HepG2 (cell line): ENCODE measurements at regions not wholly inside any gene's neighbourhood (a gene's known extent, or its start where the extent isn't known, plus 50 kb on each side); places are given as distances from the start of the nearest gene placed in this dataset.

ENCODE experiments used
- CREB1 ChIP-seq, 2 experiments: fragments of 450-650 bp in 1 of 2; IDR thresholded peaks; 2 replicates each; pipeline ENCODE4 v1.6.1; 2016 to 2017; ENCODE audit warnings: control low read depth in 1 of 2, mild to moderate bottlenecking in 1 of 2, missing compliant biosample characterization in 1 of 2, missing genetic modification characterization in 1 of 2
- GMEB2 ChIP-seq: IDR thresholded peaks from 2 replicates; pipeline ENCODE4 v1.6.1; 2016; ENCODE audit warnings: missing biosample characterization, missing genetic modification reagents, low read depth
- IRF2 ChIP-seq: IDR thresholded peaks from 2 replicates; pipeline ENCODE4 v1.6.1; 2018; ENCODE audit warnings: missing genetic modification reagents, missing compliant biosample characterization
- ZBTB38 ChIP-seq: sonication (generic); formaldehyde crosslinking; IDR thresholded peaks from 2 replicates; pipeline ENCODE4 v1.5.1; 2020; ENCODE audit warnings: mild to moderate bottlenecking, missing genetic modification reagents

GRCh38 chr5:87781976-87782375 lies 369.2 kb upstream of the CCNH start:
- TF ChIP-seq GMEB2 (no peak), ZBTB38 (CRISPR knock-in tag) (no peak), CREB1 (IDR thresholded peaks at IDR 0.05) (no peak), CREB1 (CRISPR knock-in tag; IDR thresholded peaks at IDR 0.05) (no peak), IRF2 (no peak)
